HAP-1 (cell line): ENCODE measurements at regions not wholly inside any gene's neighbourhood (a gene's known extent, or its start where the extent isn't known, plus 50 kb on each side); places are given as distances from the start of the nearest gene placed in this dataset.

Experiments
- DNase-seq, 2 experiments: peaks; one replicate each; pipeline ENCODE4 v3.0.0-alpha.2; 2016 to 2020; ENCODE audit warnings: low spot score in 2 of 2
- H3K27me3 ChIP-seq: fragments of 250-450 bp; sonication (Bioruptor Pico); 2 replicates; pipeline ENCODE4 v1.5.1; 2020; ENCODE audit warnings: low read depth, mild to moderate bottlenecking, moderate library complexity
- H3K36me3 ChIP-seq: fragments of 250-450 bp; sonication (Bioruptor Pico); replicated peaks from 2 replicates; pipeline ENCODE4 v1.5.1; 2020; ENCODE audit warnings: mild to moderate bottlenecking
- H3K4me1 ChIP-seq: fragments of 250-450 bp; sonication (Bioruptor Pico); 2 replicates; pipeline ENCODE4 v1.5.1; 2020; ENCODE audit warnings: mild to moderate bottlenecking
- H3K4me3 ChIP-seq: fragments of 250-450 bp; sonication (Bioruptor Pico); 2 replicates; pipeline ENCODE4 v1.5.1; 2020; ENCODE audit warnings: mild to moderate bottlenecking, moderate library complexity
- H3K9me3 ChIP-seq: fragments of 250-450 bp; sonication (Bioruptor Pico); 2 replicates; pipeline ENCODE4 v1.5.1; 2020; ENCODE audit warnings: mild to moderate bottlenecking, moderate library complexity
- in situ Hi-C: fragments of 300-500 bp; cut with MboI; formaldehyde crosslinking; loops from 3 replicates; pipeline ENCODE4 v1.14.3; 2020; ENCODE audit warnings: low sequenced_read_pairs, inconsistent platforms, mixed read lengths

- DNase-seq: no peak
Observed at GRCh38 chr16:64579712-64580111, 542.2 kb downstream of the CDH11 start.

GRCh38 chr16:64545768-64546167, 576.1 kb downstream of the CDH11 start:
- H3K27me3 ChIP-seq: no peaks in the 10 kb centered on the region
- DNase-seq: no peak
- H3K4me1 ChIP-seq: no peaks in the 10 kb centered on the region
- no peaks in the 10 kb centered on the region for H3K36me3 ChIP-seq
- H3K4me3 ChIP-seq: no peak overlapping the region
- in situ Hi-C loops: no loop called here
- H3K9me3 ChIP-seq: no peaks in the 10 kb centered on the region

More at GRCh38 chr16:64579712-64580111, 542.2 kb downstream of the CDH11 start:
- H3K36me3 ChIP-seq: no peaks in the 10 kb centered on the region
- H3K9me3 ChIP-seq: no peaks in the 10 kb centered on the region; the same call in 1 of the 2 replicates
- H3K4me1 ChIP-seq: no peaks in the 10 kb centered on the region
- in situ Hi-C loops: no loop called here
- no peaks in the 10 kb centered on the region for H3K27me3 ChIP-seq
- H3K4me3 ChIP-seq: no peak overlapping the region

- no peaks in the 10 kb centered on the region for H3K9me3 ChIP-seq
- in situ Hi-C loops: no loop called here
- H3K4me3 ChIP-seq: no peak overlapping the region
- DNase-seq: no peak
- no peaks in the 10 kb centered on the region for H3K36me3 ChIP-seq
- H3K4me1 ChIP-seq: no peaks in the 10 kb centered on the region
- H3K27me3 ChIP-seq: no peaks in the 10 kb centered on the region
Observed at GRCh38 chr16:64544859-64545258, 577.0 kb downstream of the CDH11 start.

GRCh38 chr16:64543441-64543840, 578.4 kb downstream of the CDH11 start:
- Histone ChIP-seq H3K9me3 (no peaks in the 10 kb centered on the region), H3K4me1 (no peaks in the 10 kb centered on the region), H3K36me3 (no peaks in the 10 kb centered on the region), H3K27me3 (no peaks in the 10 kb centered on the region), H3K4me3 (no peak overlapping the region)
- in situ Hi-C loops: no loop called here
- no peak for DNase-seq

- in situ Hi-C loops: no loop called here
- no peaks in the 10 kb centered on the region for H3K4me1 ChIP-seq
- DNase-seq: no peak
- no peak overlapping the region for H3K4me3 ChIP-seq
- no peaks in the 10 kb centered on the region for H3K9me3 ChIP-seq
- H3K36me3 ChIP-seq: no peaks in the 10 kb centered on the region
- H3K27me3 ChIP-seq: no peaks in the 10 kb centered on the region
Observed at GRCh38 chr16:64543031-64543430, 578.8 kb downstream of the CDH11 start.

- H3K4me1 ChIP-seq: no peaks in the 10 kb centered on the region
- H3K27me3 ChIP-seq: no peaks in the 10 kb centered on the region
- DNase-seq: no peak
- in situ Hi-C loops: no loop called here
- no peaks in the 10 kb centered on the region for H3K9me3 ChIP-seq
- no peak overlapping the region for H3K4me3 ChIP-seq
- H3K36me3 ChIP-seq: no peaks in the 10 kb centered on the region
Observed at GRCh38 chr16:64542152-64542551, 579.7 kb downstream of the CDH11 start.

GRCh38 chr16:64541621-64542020, 580.2 kb downstream of the CDH11 start:
- Histone ChIP-seq H3K4me3 (no peak overlapping the region), H3K4me1 (no peaks in the 10 kb centered on the region), H3K36me3 (no peaks in the 10 kb centered on the region), H3K9me3 (no peaks in the 10 kb centered on the region), H3K27me3 (no peaks in the 10 kb centered on the region)
- in situ Hi-C loops: no loop called here
- DNase-seq: no peak

- no peaks in the 10 kb centered on the region for H3K27me3 ChIP-seq
- no peak for DNase-seq
- H3K4me3 ChIP-seq: no peak overlapping the region
- no peaks in the 10 kb centered on the region for H3K9me3 ChIP-seq
- no peaks in the 10 kb centered on the region for H3K4me1 ChIP-seq
- H3K36me3 ChIP-seq: no peaks in the 10 kb centered on the region
- in situ Hi-C loops: no loop called here
Observed at GRCh38 chr16:64540434-64540833, 581.4 kb downstream of the CDH11 start.

- H3K4me3 ChIP-seq: no peak overlapping the region
- no peak for DNase-seq
- no peaks in the 10 kb centered on the region for H3K36me3 ChIP-seq
- no peaks in the 10 kb centered on the region for H3K9me3 ChIP-seq
- in situ Hi-C loops: no loop called here
- no peaks in the 10 kb centered on the region for H3K27me3 ChIP-seq
- H3K4me1 ChIP-seq: no peaks in the 10 kb centered on the region
Observed at GRCh38 chr16:64539811-64540371, 582.0 kb downstream of the CDH11 start.

- peak; percentile 18 to 21 for DNase-seq
- H3K36me3 ChIP-seq: no peaks in the 10 kb centered on the region
- H3K4me1 ChIP-seq: peaks cover 3% of the 10 kb centered on the region; the same call in 1 of the 2 replicates
- H3K9me3 ChIP-seq: no peaks in the 10 kb centered on the region
- in situ Hi-C loops: no loop called here
- no peaks in the 10 kb centered on the region for H3K27me3 ChIP-seq
- H3K4me3 ChIP-seq: no peak overlapping the region
Observed at GRCh38 chr16:64534180-64534780, 587.6 kb downstream of the CDH11 start.

- in situ Hi-C loops: no loop called here
- Histone ChIP-seq H3K36me3 (no peaks in the 10 kb centered on the region), H3K4me3 (no peak overlapping the region), H3K4me1 (peaks cover 3% of the 10 kb centered on the region; the same call in 1 of the 2 replicates), H3K27me3 (no peaks in the 10 kb centered on the region), H3K9me3 (no peaks in the 10 kb centered on the region)
- no peak for DNase-seq
Observed at GRCh38 chr16:64532691-64533090, 589.2 kb downstream of the CDH11 start.

- in situ Hi-C loops: no loop called here
- Histone ChIP-seq H3K4me1 (peaks cover 3% of the 10 kb centered on the region; the same call in 1 of the 2 replicates), H3K9me3 (no peaks in the 10 kb centered on the region), H3K27me3 (no peaks in the 10 kb centered on the region), H3K4me3 (no peak overlapping the region), H3K36me3 (no peaks in the 10 kb centered on the region)
- no peak for DNase-seq
Observed at GRCh38 chr16:64532117-64532516, 589.7 kb downstream of the CDH11 start.

- in situ Hi-C loops: no loop called here
- Histone ChIP-seq H3K27me3 (no peaks in the 10 kb centered on the region), H3K36me3 (no peaks in the 10 kb centered on the region), H3K4me3 (no peak overlapping the region), H3K9me3 (no peaks in the 10 kb centered on the region), H3K4me1 (peaks cover 3% of the 10 kb centered on the region; the same call in 1 of the 2 replicates)
- DNase-seq: no peak
Observed at GRCh38 chr16:64531401-64531800, 590.5 kb downstream of the CDH11 start.

- Histone ChIP-seq H3K27me3 (no peaks in the 10 kb centered on the region), H3K9me3 (no peaks in the 10 kb centered on the region), H3K4me1 (no peaks in the 10 kb centered on the region), H3K36me3 (no peaks in the 10 kb centered on the region), H3K4me3 (no peak overlapping the region)
- in situ Hi-C loops: no loop called here
- DNase-seq: no peak
Observed at GRCh38 chr16:64522548-64522947, 599.3 kb downstream of the CDH11 start.

GRCh38 chr16:64513871-64514270, 608.0 kb downstream of the CDH11 start:
- H3K4me1 ChIP-seq: no peaks in the 10 kb centered on the region
- DNase-seq: no peak
- in situ Hi-C loops: no loop called here

More at GRCh38 chr16:64513871-64514270, 608.0 kb downstream of the CDH11 start:
- Histone ChIP-seq H3K9me3 (no peaks in the 10 kb centered on the region), H3K36me3 (no peaks in the 10 kb centered on the region), H3K27me3 (no peaks in the 10 kb centered on the region), H3K4me3 (no peak overlapping the region)
